Stomach (tissue), 4 donors: ENCODE measurements at regions not wholly inside any gene's neighbourhood (a gene's known extent, or its start where the extent isn't known, plus 50 kb on each side); places are given as distances from the start of the nearest gene placed in this dataset.

ENCODE experiments used
- CTCF ChIP-seq, 7 experiments: fragments of 450-650 bp in 4 of 7; fragments of 200-600 bp in 3 of 7; sonication (generic) in 3 of 7; IDR thresholded peaks; one replicate each; pipeline ENCODE4 v1.5.1; 2016 to 2019; ENCODE audit warnings: antibody characterized with exemption in 7 of 7, control low read depth in 2 of 7, mild to moderate bottlenecking in 1 of 7
- POLR2A ChIP-seq, 4 donors: fragments of 450-650 bp; IDR thresholded peaks; one replicate each; pipeline ENCODE4 v1.6.1; 2016; ENCODE audit warnings: antibody characterized with exemption in 4 of 4, control low read depth in 2 of 4, mild to moderate bottlenecking in 1 of 4, moderate library complexity in 1 of 4
- POLR2AphosphoS5 ChIP-seq, 3 donors: sonication (generic); formaldehyde crosslinking; IDR thresholded peaks; one replicate each; pipeline ENCODE4 v1.6.1; 2016; ENCODE audit warnings: antibody characterized with exemption in 3 of 3

DNA sequence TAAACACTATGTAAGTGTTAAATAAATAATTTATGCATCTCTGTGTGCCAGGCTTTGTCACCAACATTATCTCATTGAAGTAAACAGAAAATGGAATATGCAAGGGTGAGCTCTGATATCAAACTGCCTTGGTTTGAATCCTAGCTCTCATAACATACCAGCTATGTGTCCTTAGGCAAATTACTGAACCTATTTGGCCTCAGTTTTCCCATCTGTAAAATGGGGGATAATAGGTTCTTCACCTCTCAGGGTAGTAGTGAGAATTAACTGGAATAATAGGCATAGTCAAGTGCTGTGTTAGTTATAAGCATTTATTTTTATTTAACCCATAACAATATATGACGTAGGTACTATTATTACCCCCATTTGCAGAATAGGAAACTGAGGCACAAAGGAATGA is 190.8 kb upstream of the SRRM4 start:
- TF ChIP-seq POLR2A (IDR thresholded peaks at IDR 0.05), result no peak
- TF ChIP-seq CTCF (IDR thresholded peaks at IDR 0.05), result no peak
- TF ChIP-seq POLR2AphosphoS5 (IDR thresholded peaks at IDR 0.05), result no peak
